COR-L47 (cell line): ENCODE measurements at regions not wholly inside any gene's neighbourhood (a gene's known extent, or its start where the extent isn't known, plus 50 kb on each side); places are given as distances from the start of the nearest gene placed in this dataset.
A peak's percentile ranks its signal among the peaks of the same experiment; 100 is the strongest.
"Not testable (repeated sequence)": the region's sequence is repeated elsewhere in the genome, so short reads cannot be mapped to it uniquely, and the experiment has no call there.

ENCODE experiments used
- DNase-seq: peaks from one replicate; lab custom pipeline; 2025; lab: John Stamatoyannopoulos, UW

DNA sequence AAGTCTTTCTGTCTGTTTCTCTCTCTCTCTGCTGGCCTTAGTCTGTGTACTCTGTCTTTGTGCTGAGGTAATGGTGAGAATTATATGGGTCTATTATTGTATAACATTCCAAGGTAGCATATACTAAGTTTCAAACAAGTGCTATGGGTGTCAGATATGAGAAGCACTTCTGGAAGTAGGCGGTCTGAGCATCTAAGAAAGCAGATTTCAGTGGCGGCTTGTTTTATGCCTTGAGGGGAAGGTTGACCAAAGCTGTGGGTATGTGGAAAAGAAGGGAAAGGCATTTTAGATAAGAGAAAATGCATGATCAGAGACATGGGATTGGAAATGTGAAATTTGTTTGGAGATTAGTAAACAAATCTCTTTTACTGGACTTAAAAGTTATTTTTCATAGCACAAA, 348.5 kb downstream of the RFC3 start:
- DNase-seq = no peak

DNA sequence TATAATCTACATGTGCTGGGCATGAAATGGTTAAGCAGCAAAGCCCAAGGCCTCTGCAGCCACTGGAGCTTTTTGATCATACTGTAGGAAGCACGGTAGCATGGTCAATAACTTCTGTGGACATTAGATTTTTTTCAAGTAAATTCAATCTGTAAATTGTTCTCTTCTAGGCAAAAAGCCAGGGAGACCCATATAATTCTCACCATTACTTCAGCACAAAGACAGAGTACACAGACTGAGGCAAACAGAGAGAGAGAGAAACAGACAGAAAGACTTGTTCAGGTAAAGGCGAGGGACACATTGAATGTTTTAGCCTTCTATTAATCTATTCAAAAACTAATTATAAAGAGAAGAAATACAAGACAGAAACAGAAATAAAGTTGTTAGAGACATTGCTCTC, 349.4 kb downstream of the RFC3 start:
- peak; percentile 72 for DNase-seq

DNA sequence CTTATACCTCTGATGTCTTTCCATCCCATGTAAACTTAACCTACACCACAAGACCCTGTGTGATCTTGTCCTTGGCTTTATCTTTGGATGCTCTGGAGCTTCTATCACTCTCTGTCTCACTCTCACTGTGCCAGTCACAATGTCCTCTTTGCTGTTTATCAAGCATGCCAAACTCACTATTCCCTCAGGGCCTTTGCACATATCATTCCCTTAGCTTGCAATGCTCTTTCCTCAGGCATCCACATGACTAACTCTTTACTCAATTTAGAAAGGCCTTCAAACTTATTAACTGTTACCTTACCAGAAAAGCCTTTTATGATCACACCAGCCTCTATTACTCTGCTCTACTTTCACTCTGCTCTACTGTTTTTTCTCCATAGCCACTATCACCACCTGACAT, 354.1 kb downstream of the RFC3 start:
- no peak for DNase-seq

DNA sequence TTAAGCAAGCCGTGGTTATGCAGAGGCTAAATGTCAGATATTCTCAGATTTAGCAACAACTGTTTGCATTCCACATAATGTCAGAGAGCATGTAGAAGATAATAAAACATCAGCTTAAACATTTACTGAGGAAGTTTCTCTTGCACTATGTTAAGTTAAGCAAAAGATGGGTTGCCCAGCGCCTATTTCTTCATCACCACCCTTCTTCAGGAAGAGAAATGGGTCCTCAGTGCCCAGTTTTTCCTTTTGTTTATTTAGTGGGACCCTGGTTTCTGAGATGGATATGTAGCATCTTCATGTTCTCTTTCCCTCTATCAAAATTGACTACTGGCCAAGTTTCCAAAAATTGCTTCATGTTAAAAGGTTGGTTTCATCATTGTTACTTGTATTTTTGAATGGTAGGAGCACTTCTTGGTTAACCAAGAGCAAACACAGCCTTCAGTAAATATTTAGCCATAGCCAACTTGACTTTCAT, 356.8 kb downstream of the RFC3 start:
- DNase-seq = no peak

DNA sequence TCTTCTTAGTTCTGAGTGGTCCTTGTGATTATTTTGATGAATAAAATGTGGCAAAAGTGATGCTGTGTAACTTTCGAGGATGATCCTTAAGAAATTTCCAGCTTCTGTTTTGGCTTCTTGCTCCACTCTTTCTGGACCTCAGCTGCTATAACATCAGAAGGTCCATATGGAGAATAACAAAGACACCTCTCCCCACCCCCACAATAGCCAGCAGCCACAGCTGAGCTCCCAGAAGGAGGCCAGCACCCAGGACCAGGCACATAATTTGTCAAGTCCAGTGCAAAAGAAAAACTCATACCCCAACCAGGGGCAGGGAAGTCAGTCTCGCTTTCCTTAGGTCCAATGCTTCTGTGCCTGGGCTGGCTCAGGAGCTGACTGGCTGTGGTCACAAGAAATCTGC, 357.6 kb downstream of the RFC3 start:
- DNase-seq = no peak

DNA sequence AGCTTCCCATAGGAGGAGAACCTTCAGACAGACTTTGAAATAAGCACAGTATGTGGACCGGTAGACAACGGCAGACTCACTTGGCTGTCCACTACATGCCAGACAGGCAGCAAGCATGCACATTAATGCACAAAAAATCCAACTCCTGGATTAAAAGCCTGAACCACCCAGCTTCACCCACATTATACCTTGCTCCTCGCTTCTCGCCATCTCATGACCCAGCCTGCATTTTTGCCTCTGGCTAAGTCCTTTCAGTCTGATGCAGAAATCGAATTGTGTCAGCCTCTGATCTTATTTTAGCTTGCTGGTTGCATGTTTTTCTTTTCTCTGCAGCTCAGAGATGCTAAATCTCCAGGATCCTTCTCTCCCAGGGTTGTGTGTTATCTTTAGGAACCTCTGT, 358.7 kb downstream of the RFC3 start:
- DNase-seq = no peak

DNA sequence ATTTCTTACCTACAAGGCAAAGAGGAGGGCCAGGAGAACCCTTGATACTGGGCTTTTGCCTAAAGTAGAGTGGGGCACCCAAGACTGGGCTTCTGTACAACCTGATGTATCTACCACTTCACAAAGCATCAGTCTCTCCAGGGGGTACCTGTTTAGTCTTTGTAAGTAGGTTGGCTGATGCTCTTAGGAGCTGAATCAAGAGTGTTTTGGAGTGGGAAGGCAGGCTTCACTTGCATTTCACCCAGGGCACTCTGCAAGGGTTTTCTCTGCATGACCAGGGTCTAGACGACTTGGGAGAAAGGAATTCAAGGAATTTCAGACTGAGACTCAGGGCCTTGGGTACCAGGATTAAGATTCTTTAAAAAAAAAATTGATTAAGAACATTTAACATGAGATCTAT, 361.5 kb downstream of the RFC3 start:
- no peak for DNase-seq

DNA sequence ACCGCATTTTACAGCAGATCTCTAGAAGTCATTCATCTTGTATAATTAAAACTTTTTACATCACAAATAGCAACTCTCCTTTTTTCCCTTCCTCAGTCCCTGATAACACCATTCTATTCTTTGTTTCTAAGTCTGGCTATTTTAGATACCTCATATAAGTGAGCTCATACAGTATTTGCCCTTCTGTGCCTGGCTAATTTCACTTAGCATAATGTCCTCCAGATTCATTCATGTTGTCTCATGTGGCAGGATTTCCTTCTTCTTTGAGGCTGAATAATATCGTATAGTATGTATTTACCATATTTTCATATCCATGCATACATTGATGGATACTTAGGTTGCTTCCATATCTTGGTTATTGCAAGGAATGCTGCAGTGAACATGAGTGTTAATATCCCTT, 362.0 kb downstream of the RFC3 start:
- DNase-seq = no peak

DNA sequence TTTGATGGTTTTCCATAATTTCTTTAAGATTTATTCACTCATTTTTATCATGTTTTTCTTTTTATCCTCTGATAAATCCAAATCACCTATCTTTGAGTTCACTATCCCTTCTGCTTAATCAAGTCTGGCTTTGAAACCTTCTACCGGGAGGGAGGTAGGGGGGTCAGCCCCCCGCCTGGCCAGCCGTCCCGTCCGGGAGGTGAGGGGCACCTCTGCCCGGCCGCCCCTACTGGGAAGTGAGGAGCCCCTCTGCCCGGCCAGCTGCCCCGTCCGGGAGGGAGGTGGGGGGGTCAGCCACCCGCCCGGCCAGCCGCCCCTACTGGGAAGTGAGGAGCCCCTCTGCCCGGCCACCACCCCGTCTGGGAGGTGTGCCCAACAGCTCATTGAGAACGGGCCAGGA, 363.3 kb downstream of the RFC3 start:
- not testable (repeated sequence) for DNase-seq

DNA sequence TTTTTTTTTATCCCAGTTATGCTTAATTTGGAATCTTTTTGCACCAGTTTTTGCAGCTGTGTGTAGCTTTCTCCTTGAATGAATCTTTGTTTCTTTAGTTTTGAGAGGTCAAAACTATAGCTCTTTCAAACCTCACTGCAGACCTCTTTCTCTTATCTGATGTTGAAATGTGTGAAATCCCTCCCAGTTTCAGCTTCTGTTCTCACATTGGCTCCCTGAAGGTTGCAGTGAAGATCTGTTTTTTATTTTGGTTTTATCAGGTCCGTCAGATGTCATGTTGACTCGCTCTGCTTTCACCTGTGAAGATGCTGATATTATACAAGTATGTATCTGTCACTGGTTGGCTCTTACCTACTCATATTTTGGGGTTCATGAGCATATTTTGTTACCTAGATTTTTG, 372.0 kb downstream of the RFC3 start:
- DNase-seq = no peak

DNA sequence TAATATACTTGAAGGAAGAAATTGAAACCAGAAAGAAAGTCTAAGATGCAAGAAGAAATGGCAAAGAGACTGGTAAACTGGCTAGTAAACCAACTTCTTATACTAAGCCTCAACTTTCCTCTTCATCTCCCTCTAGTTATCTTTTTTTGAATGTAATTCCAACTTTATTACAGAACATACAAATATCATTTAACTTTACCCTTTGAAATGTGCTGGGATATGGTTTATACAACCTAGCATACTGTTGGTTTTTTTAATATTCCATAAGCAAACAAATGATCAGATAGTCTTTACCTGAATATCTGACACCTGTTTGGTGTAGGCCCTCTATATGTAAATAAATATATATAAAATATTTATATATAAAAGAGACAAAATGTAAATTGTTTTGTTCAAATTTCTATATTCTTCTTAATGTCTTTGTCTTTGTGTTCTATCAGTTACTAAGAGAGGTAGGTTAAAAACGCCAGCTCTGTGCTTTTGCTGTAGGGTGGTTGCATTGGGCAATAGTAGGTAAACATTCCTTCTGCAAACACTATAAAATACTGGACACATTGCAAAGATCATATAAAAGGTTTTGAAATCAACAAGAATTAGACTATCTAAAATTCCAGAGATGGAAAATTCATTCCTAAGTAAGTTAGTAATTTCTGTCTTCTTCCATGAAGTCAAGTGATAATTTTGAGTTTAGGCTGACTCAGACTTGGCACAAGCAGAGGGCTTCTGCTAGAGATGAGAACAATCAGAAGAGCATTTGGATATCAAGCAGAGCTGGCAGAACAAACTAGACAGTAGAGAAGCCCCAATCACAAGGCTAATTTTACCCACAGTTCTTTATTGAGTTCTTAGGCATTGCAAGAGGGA, 383.3 kb downstream of the RFC3 start:
- no peak for DNase-seq

DNA sequence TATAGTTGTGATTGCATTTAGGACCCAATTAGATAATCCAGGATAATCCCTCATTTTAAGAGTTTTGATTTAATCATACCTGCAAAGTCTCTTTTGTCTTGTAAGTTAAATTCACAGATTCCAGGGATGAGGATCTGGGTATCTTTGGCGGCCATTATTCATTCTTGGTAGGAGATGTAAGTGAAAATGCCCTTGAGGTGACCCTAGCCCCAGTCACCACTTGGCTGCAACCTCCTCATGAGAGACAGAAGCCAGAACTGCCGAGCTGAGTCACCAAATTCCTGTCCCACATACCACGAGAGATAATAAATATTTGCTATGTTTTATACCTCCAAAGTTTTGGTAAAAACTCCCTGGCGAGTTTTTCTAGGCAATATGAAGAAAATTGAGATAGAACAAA, 389.4 kb downstream of the RFC3 start:
- no peak for DNase-seq

DNA sequence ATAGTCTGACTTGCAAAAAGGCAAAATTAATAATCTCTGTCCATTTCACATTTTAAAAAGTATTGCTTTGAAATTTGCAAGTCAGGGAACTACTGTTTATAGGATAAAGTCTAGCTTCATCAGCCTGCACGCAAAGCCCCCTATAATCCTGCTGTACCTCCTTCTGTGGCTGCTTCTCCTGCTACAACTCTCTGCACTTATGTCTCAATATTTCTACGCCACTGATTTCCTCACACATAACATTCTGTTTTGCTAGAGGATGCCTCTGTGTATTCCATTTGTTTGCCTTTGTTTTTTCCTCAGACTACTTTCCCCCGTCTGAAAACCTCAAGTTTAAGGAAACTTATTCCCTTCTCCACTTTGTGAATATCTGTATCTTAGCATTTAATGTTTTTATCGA, 389.9 kb downstream of the RFC3 start:
- DNase-seq = no peak

DNA sequence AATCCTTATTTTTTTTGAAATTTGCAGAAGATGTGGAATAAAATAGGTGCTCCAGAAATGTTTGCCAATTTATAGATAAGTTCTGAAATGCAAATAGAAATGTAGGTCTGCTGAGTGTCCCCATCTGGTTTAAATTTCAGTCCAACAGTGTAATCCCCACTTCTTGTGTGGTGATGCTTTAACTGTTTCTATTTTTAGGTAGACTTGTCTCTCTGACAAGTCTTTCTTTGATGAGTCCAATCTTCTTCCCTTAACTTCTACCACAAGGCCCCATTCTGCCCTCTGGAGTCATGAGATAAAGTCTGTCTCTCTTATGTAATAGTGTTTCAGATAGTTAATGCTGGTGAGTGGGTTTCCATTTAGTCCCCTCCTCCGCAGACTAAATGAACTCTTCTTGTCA, 390.4 kb downstream of the RFC3 start:
- no peak for DNase-seq

DNA sequence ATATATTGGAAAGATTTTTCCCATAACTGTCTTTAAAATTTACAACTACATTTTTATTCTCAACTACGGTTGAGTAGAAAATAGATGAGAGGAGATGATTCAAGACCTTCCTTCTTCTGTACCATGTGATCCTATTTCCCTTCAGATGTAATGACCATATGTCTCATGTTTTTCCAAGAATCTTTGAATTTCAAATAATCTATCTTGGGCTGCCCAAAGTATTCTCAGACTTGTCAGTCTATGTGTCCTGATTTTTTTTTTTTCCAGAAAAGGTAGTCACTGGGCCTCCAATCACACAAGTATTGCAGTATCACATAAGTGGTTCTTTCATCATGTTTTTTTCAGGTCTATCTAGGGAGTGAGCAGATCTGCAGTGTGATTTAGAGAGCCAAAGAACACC, 392.4 kb downstream of the RFC3 start:
- DNase-seq = no peak

DNA sequence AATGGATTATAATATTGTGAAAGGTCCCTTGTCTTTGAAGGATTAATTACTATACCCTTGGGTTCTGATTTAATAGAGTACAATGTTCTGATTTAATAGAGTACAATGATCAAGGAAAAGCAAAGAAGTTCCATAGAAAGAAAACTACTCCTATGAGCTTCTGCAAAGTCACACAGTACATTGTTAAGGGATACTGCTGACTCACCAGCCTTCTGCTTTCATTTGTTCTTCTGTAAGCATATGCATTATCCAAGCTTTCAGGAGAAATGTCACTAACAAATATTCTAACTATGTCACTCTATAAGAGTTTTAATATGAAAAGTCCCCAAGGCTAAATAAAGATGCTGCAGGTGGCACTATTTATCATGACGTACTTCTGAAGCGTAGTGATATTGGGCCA, 396.7 kb downstream of the RFC3 start:
- DNase-seq = no peak

DNA sequence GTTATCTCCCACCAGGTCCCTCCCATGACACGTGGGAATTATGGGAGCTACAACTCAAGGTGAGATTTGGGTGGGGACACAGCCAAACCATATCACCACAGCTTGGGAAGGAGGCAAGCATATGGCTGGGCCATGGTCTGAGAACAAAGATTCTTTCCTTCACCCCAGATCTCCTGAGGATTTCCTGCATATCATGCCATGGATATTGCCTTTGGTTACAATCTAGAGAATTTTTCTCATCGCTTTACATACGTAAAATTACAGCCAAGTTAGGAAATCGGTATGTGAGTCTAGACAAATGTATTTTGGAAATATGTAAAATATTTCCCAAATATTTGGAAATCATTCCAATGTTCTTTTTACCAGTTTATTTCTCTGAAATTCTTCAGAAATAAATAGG, 398.3 kb downstream of the RFC3 start:
- DNase-seq = no peak

DNA sequence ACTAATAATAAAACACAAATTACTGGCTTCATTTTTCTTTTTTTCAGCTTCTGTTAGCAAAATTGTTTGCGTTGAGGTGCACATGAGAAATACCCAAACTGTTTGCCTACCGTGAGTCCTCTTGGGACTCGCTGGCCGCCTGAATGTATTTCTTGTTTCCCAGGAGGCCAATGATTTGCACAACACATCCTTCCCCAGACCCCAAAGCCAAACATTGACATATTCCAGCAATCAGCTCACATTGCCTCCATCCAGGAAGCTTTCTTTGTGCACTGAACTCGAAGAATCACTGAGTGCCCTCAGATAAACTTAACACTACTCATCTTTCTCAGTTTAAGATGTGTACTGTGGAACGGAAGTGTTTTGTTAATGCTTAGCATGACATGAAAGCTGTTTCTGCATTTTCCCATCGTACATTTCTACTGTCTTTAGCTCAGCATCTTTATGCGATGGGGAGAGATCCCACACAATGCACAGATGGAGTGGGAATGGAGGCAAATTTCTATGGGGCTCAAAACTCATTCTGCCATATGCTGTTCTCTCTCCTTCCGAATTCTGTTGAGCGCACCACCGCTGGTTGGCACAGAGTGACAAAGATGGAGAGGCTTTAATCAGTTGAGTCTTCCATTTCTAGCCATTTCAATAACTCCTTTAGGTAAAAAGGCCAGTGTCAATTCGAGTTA, 399.5 kb downstream of the RFC3 start:
- DNase-seq = no peak

DNA sequence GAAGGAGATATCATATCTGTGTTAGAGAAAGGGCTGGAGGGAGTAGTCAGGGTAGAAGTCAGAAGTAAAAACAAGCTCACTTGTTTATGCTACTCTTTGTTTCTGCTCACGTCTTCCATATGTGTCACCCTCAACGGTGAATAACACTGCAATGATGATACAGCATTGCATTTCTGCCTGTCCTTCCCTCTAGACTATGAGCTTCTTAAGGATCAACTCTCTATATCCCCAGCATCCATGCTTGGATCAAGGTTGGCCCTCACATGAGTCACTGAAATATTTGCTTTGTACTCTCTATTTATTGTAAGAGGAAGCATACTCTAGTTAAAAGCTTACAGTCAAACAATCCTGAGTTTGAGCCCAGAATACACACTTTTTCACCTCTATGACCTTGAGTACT, 406.0 kb downstream of the RFC3 start:
- DNase-seq = no peak

DNA sequence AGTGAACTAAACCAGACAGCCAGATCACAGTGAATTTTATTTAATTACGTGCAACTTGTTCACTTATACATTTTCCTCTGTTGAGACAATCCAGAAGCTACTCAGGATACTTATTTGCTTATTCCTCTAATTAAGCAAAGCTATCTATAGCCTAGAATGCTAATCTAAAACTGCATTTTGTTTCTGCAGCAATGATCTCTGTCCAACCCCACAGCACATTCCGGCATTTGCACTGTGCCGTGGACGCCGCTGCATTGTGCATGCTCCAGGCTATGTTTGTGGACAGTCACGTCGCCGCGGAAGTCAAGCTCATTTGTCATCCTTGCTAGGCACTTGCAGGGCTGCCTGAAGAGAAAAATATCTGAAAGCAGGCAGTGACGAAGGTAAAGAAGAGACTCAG, 406.9 kb downstream of the RFC3 start:
- no peak for DNase-seq

DNA sequence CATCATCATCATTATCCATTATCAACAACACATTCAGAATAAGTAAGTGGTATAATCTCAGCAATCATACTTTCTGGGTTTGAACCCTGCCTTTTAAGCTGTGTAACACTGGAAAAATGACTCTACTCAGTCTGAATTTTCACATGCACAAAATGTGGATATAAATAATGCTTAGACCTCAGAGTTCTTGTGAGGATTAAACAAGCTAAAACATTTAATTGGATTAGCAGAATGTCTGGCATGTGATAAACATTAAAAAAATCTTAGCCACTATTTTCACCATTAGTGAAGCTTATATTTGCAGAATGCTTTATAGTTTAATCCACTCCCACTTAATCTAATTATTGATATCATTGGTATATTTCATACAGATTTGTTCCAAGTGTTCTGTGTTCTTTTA, 412.3 kb downstream of the RFC3 start:
- no peak for DNase-seq

DNA sequence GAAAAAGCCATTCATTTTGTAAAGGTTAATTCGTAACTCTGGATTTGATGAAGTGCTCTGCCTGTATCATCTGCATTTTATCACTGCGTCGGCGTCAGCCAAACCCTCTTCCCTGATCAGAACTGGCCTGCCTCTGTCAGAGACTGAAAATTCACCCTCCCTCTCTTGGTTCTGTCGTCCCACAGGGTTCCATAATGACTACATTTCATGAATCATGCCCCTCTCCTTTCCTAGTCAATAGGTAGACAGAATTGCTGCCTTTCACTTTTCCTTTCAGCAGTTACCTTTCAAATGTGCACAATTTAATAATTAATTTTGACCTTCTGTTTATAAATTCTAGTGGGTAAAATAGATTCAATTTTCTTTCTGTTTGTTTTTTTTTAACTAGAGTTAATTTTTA, 423.4 kb downstream of the RFC3 start:
- no peak for DNase-seq

DNA sequence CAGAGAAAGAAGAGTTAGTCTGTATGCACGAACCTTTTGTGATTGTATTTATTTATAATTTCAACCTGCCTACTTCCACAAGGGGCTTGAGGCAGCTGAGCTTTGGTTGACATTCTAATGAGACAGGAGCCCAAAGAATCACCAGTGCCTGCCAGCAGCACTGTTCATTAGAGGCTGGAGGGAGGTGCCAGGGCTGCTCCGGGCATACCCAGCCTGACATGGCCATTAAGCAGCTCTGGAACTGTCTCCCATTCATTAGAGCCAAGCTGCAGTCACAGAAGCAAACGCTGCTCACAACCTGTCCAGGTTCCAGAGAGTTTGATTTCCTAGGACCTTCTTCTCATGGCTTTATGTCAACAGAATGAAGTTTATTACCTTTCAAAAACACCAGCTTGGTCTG, 425.5 kb downstream of the RFC3 start:
- no peak for DNase-seq

DNA sequence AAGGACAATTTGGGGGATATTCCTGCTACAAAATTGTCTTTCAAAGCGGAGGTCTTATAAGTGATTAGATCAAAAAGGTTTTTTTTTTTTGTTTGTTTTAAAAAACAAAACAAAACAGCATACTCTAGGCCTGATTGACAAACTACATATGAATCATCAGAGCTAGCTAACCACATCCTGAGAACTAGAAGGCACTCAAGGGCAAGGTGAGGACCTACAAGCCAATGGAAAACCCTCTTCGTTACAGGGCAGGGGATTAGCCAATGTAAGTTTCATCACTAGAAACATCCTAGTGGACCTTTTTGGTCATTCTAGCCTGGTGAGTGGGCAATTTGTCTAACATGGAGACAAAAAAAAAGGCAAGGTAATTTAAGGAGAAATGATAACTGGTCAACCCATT, 428.6 kb downstream of the RFC3 start:
- DNase-seq = no peak
